Testis (tissue), 2 donors: ENCODE measurements at regions not wholly inside any gene's neighbourhood (a gene's known extent, or its start where the extent isn't known, plus 50 kb on each side); places are given as distances from the start of the nearest gene placed in this dataset.

Experiments
- CTCF ChIP-seq, 3 experiments: fragments of 450-650 bp in 2 of 3; fragments of 200-600 bp in 1 of 3; sonication (generic) in 1 of 3; IDR thresholded peaks; one replicate each; pipeline ENCODE4 v1.5.1; 2016 to 2019; ENCODE audit warnings: antibody characterized with exemption in 3 of 3, mild to moderate bottlenecking in 2 of 3, moderate library complexity in 1 of 3
- POLR2A ChIP-seq: fragments of 450-650 bp; IDR thresholded peaks from one replicate; pipeline ENCODE4 v1.6.1; 2017; ENCODE audit warnings: antibody characterized with exemption, mild to moderate bottlenecking, moderate library complexity

GRCh38 chr5:91495699-91496098, 112.6 kb upstream of the ARRDC3 start:
- TF ChIP-seq CTCF (IDR thresholded peaks at IDR 0.05) (no peak), POLR2A (no peak)
